DMS153 (cell line): ENCODE measurements at regions not wholly inside any gene's neighbourhood (a gene's known extent, or its start where the extent isn't known, plus 50 kb on each side); places are given as distances from the start of the nearest gene placed in this dataset.

ENCODE experiments used
- DNase-seq: peaks from one replicate; lab custom pipeline; 2025; lab: John Stamatoyannopoulos, UW

DNA sequence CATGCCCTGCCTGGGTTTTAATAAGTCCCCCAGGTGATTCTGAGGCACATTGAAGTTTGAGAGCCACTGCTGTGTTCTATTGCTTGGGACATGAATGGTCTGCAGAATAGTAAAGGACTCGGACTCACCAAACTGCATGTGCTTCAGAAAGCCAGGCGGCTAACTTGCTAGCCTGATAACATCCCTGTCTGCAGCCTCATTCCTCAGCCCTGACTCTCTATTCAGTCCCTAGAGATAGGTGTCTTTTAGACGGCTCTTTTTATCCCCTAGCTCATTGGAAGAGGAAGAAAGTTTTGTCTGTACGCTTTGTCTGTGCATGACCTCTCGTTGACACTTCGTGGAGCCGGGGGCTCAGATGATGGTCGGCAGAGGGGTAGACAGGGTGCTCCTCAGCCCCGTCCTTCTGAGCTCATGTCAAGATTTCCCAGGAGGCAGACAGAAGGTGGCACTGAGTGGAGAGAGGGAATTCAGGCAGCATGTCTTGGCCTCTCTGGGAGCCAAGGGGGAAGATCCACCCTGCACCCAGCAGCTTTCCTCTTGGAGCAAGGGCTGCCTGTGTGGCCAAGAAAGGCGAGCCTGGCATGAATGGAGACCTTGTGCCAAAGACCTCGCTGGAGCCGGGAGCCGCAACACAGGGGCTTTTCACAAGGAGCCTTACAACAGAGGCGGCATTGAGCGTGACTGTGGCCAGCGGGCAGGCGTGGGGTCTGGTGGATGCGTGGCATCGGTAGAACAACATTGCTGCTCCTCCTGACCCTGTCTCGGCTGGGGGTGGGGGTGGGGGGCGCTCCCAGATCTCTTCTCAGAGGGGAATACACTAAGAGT is 51.1 kb upstream of the PODXL start:
- DNase-seq, result no peak

DNA sequence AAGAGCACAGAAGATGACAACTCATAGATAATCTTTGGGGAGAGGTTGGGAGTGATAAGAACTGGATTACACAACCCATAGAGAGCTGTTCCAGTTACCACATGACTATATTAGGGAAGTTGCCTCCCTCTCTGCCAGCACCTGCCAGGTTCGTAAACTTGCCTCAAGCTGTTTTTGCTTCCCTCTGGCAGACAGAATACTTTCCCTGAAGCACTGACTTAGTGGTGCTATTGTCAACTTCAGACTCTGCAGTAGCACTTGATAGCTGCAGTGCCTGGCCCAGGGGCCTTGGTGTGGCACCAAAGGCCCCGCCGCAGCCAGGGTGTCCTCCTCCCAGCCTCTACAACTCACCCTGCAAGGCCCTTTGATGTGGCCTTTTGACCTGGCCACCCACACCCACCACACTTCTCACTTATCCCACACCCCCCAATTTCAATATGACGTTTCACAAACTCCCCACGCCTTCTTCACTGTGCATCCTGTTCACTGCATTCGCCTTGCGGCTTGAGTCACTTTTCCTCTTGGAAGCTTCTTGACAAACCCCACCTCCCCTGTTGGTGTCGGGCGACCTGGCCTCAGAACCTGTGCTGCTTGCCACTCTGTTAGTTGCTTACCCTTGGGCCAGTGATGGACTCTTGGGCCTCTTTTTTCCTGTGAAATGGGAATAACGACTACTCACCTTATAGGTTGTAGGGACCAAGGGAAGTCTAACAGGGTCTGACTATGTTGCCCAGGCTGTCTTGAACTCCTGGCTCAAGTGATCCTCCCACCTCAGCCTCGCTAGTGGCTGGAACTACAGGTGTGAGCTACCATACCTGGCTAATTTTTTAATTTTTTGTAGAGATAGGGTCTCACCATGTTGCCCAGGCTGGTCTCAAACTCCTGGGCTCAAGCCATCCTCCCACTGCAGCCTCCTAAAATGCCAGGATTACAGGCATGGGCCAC is 50.2 kb upstream of the PODXL start:
- DNase-seq, result no peak
